ENCODE measurements at regions not wholly inside any gene's neighbourhood (a gene's known extent, or its start where the extent isn't known, plus 50 kb on each side); places are given as distances from the start of the nearest gene placed in this dataset.
A peak's percentile ranks its signal among the peaks of the same experiment; 100 is the strongest.

GRCh38 chr13:107512551-107512950, 702.8 kb downstream of the LIG4 start:
- DNase-seq: no peak

GRCh38 chr13:107497661-107498060, 717.7 kb downstream of the LIG4 start:
- no peak for DNase-seq

- no peak for DNase-seq
These were observed 722.1 kb downstream of the LIG4 start for GRCh38 chr13:107493266-107493665.

GRCh38 chr13:107482688-107483087, 732.6 kb downstream of the LIG4 start:
- no peak for DNase-seq

GRCh38 chr13:107480130-107480529, 735.2 kb downstream of the LIG4 start:
- DNase-seq: no peak

GRCh38 chr13:107477772-107478379, 737.5 kb downstream of the LIG4 start:
- no peak for DNase-seq

GRCh38 chr13:107475753-107476453, 739.4 kb downstream of the LIG4 start:
- no peak for DNase-seq

- no peak for DNase-seq
These were observed 742.1 kb downstream of the LIG4 start for GRCh38 chr13:107473253-107473652.

GRCh38 chr13:107466326-107467099, 748.8 kb downstream of the LIG4 start:
- no peak for DNase-seq

GRCh38 chr13:107462501-107462900, 752.8 kb downstream of the LIG4 start:
- no peak for DNase-seq

GRCh38 chr13:107461751-107462150, 753.6 kb downstream of the LIG4 start:
- DNase-seq: no peak

- DNase-seq: no peak
These were observed 755.9 kb downstream of the LIG4 start for GRCh38 chr13:107459430-107459829.

- DNase-seq: no peak
These were observed 757.1 kb downstream of the LIG4 start for GRCh38 chr13:107458269-107458668.

- no peak for DNase-seq
These were observed 757.6 kb downstream of the LIG4 start for GRCh38 chr13:107457686-107458085.

GRCh38 chr13:107456431-107456830, 758.9 kb downstream of the LIG4 start:
- no peak for DNase-seq

- no peak for DNase-seq
These were observed 762.5 kb downstream of the LIG4 start for GRCh38 chr13:107452833-107453232.

GRCh38 chr13:107450931-107451330, 764.4 kb downstream of the LIG4 start:
- DNase-seq: no peak

GRCh38 chr13:107450431-107450830, 764.9 kb downstream of the LIG4 start:
- DNase-seq: no peak

- DNase-seq: no peak
These were observed 767.7 kb downstream of the LIG4 start for GRCh38 chr13:107447591-107447990.

- DNase-seq: peak in 4 of 56 donors; percentile 2 to 41 (median 8)
These were observed 774.1 kb downstream of the LIG4 start for GRCh38 chr13:107441279-107441678.

- no peak for DNase-seq
These were observed 777.1 kb downstream of the LIG4 start for GRCh38 chr13:107438251-107438650.

GRCh38 chr13:107434347-107434746, 781.0 kb downstream of the LIG4 start:
- no peak for DNase-seq

- no peak for DNase-seq
These were observed 787.8 kb downstream of the LIG4 start for GRCh38 chr13:107427536-107427935.
